Urinary bladder (tissue), 3 donors: ENCODE measurements at regions not wholly inside any gene's neighbourhood (a gene's known extent, or its start where the extent isn't known, plus 50 kb on each side); places are given as distances from the start of the nearest gene placed in this dataset.
"Not testable (repeated sequence)": the region's sequence is repeated elsewhere in the genome, so short reads cannot be mapped to it uniquely, and the experiment has no call there.

Experiments
- DNase-seq: peaks from one replicate; pipeline ENCODE4 v3.0.0-alpha.2; 2015; ENCODE audit errors: extremely low spot score
- H3K27ac ChIP-seq: one replicate; pipeline ENCODE4 v1.5.1; 2013; ENCODE audit warnings: low read depth, mild to moderate bottlenecking, moderate library complexity
- H3K36me3 ChIP-seq: one replicate; pipeline ENCODE4 v1.6.1; 2013; ENCODE audit warnings: mild to moderate bottlenecking, moderate library complexity; ENCODE audit not compliant: insufficient read depth
- H3K4me1 ChIP-seq: one replicate; pipeline ENCODE4 v1.6.1; 2013; ENCODE audit warnings: mild to moderate bottlenecking, moderate library complexity; ENCODE audit not compliant: insufficient read depth
- H3K4me3 ChIP-seq: one replicate; pipeline ENCODE4 v1.5.1; 2013; ENCODE audit warnings: low read depth, low read length
- WGBS: extraction: QIAGEN DNeasy Blood & Tissue Kit; methylation state at CpG from one replicate; pipeline ENCODE4 v1.1.7; 2013; 5-methylcytosine and 5-hydroxymethylcytosine counted together
- donor health status: healthy with polysubstance abuse.
- donor health status: healthy.

DNA sequence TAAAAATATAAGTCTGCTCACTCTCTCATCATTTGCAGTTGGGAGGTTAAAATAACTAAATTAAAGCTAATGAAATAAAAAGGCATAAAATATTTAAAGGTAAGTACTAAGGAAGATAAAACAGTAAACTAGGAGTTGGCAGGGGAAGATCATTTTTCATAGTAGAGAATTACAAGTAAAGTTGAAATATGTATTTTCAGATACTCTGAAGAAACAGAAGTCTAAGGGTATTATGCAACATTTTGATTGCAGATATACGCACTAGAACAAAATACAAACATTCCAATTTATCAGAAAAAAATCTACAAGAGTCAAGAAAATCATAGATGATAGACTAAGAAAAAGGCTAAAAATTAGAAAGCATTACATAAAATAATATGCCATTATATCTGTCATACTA is 167.6 kb upstream of the CTAGE1 start:
- DNase-seq, result no peak
- Histone ChIP-seq H3K4me3 (no peak overlapping the region), H3K36me3 (no peaks in the 10 kb centered on the region), H3K4me1 (no peaks in the 10 kb centered on the region), H3K27ac (no peak overlapping the region)
- WGBS, result 79% methylated on average over 1 of the region's 1 CpG

DNA sequence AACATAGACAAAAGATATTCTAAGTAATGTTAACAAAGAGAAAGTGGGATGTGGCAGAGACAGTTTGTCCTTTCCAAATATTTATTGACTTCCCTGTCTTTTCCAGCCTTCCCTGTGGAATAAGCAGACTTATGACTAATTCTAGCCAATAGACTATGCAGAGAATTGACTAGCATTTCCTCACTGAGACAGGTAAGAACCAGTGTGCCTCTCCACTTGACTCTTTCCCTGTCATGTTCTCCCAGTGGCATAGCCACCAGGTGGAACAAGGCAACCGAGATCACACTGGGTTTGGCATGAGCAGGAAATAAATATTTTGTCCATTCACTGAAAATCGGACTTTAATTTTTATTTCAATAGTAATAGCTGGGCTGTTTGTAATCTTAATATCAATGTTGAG is 168.1 kb upstream of the CTAGE1 start:
- WGBS, result 84% methylated on average over 2 of the region's 2 CpGs
- no peak for DNase-seq
- Histone ChIP-seq H3K27ac (no peak overlapping the region), H3K4me3 (no peak overlapping the region), H3K36me3 (no peaks in the 10 kb centered on the region), H3K4me1 (no peaks in the 10 kb centered on the region)

DNA sequence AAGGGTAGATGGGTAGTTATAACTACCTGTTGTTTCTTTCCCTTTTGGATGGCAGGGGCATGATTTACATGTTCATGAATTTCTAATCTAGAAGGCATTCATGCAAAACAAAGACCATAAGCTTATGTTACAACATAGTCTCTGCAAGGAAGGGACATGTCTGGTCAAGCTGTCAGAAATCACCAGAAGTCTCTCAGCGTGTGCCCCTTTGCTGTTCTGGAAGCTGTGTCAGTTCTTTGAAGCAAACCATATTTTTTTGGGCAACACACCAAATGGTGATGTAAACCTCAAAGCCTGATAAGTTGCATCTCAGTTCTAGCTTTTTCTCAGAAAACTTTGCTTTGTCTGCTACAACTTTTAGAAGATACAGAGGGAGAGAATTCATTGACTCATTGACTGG is 173.5 kb upstream of the CTAGE1 start:
- no peak overlapping the region for H3K27ac ChIP-seq
- WGBS, result 28% methylated on average over 1 of the region's 1 CpG
- no peak overlapping the region for H3K4me3 ChIP-seq
- H3K36me3 ChIP-seq, result no peaks in the 10 kb centered on the region
- no peak for DNase-seq
- H3K4me1 ChIP-seq, result no peaks in the 10 kb centered on the region

DNA sequence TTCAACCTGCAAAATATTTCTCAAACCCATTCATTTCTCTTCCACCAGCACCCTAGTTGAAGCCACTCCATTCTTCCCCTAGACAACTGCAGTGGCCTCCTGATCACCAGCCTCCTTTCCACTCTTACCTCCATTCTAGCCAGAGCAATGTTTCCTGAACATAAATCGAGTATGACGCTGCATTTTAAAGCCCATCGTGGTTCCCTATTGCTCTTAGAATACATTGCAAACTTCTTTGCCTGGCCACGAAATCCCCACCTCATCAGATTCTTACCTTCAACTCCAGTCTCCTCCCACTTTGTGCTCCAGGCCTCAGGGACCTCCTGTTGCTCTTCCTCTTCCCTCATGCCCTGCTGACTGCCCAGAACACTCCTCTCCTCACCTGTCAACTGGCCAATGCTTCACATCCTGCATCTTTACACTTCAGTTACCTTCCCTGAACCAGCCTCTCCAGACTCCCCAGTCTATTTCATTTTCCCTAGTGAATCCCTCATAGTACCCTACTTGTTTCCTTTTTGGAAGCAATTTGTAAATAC is 176.5 kb upstream of the CTAGE1 start:
- no peak overlapping the region for H3K27ac ChIP-seq
- H3K4me3 ChIP-seq, result no peak overlapping the region
- WGBS, result 83% methylated on average over 4 of the region's 4 CpGs
- no peak for DNase-seq
- H3K4me1 ChIP-seq, result no peaks in the 10 kb centered on the region
- H3K36me3 ChIP-seq, result no peaks in the 10 kb centered on the region

DNA sequence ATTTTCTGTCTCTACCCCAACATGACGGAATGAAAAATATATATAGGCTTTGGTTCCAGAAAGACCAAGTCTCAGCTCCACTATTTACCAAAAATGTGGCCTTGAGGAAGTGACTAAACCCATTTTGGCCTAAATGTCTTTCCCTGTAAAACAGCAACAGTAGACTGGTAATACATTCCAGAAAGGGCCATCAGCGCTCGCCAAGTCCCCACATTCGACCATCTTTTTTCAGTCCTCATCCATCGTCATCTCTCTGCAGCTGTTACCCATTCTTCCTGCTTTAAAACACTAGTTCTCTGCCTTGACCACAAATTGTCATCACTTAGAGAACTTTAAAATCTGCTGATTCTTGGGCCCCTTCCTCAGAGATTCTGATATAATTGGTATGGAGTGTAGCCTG is 183.8 kb upstream of the CTAGE1 start:
- DNase-seq, result no peak
- Histone ChIP-seq H3K36me3 (no peaks in the 10 kb centered on the region), H3K27ac (no peak overlapping the region), H3K4me3 (no peak overlapping the region), H3K4me1 (no peaks in the 10 kb centered on the region)
- WGBS, result 95% methylated on average over 5 of the region's 5 CpGs

DNA sequence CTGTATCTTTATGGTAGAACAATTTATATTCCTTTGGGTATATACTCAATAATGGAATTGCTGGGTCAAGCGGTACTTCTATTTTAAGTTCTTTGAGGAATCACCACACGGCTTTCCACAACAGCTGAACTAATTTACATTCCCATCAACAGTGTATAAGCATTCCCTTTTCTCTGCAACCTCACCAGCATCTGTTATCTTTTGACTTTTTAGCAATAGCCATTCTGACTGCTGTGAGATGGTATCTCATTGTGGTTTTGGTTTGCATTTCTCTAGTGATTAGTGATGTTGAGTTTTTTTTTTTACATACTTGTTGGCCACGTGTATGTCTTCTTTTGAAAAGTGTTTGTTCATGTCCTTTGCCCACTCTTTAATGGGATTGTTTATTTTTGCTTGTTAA is 184.7 kb upstream of the CTAGE1 start:
- DNase-seq, H3K27ac ChIP-seq, H3K4me3 ChIP-seq, H3K36me3 ChIP-seq, H3K4me1 ChIP-seq: not testable (repeated sequence)
- 63% methylated on average over 3 of the region's 3 CpGs for WGBS

DNA sequence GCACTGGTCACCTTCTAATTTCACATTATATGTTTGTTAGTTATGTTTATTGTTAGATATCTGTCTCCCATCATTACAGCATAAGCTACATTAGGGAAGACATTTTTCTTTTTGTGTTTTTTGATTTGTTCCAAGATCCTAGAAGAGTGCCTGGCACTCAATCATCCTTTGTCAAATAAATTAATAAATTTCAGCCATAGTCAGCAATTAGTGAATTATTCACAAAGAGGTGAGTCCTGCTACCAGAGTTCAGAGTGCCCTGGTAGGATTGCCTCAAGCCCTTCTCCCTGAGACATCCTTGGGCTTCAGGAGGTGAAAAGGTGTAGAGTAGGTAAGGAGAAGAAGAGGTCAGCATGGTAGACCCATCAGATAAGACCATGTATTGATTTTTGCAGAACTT is 186.2 kb upstream of the CTAGE1 start:
- no peak overlapping the region for H3K27ac ChIP-seq
- H3K4me1 ChIP-seq, result no peaks in the 10 kb centered on the region
- H3K36me3 ChIP-seq, result no peaks in the 10 kb centered on the region
- H3K4me3 ChIP-seq, result no peak overlapping the region
- no peak for DNase-seq

DNA sequence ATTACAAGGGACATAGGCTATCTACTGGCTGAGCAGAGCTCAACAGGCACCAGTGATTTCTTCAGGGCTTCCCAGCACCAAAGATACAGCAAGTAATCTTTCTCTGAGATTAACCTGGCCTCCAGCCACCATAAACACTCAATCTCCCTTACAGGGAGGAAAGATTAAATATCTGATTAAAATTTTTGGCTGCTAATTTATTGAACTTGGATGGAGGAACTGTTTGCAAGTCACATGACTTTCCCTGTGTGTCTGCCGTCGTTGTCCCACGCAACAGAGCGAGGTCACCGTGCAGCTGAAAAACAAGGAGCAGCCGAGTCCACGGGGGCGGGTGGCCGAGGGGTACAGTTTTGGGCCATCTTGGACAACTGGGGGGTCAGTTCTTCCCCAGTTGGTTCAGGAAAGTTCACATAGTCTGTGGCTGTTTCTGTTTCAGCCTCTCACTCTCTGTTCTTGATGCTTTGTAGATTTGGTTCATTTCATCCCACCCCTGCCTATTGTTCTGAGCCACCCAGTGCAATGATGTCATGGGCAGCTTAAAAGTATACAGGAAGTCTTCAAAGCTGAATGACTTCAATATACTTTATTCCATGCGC is 186.8 kb upstream of the CTAGE1 start:
- no peak for DNase-seq
- Histone ChIP-seq H3K4me3 (no peak overlapping the region), H3K36me3 (no peaks in the 10 kb centered on the region), H3K4me1 (no peaks in the 10 kb centered on the region), H3K27ac (no peak overlapping the region)
- WGBS, result 54% methylated on average over 10 of the region's 10 CpGs

DNA sequence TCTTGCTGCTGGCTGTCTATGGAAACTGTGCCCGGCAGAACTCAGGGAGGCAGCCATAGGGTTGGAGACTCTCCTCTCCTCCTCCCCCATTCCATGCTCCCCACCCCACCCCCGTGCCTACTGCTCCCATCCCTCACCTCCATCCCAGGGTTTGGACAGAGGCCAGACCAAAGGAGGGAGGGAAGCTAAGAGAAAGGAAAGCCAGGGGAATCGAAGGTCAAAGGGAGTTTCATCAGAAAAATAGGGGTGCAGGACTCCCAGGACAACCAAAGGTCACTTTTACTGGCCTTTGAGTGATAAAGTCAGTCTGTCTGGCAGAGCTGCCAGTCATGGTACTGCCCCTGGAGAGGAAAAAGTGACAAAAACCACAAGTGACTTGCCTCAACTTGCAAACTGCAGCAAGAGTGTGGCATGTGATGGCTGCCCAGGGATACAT is 187.3 kb upstream of the CTAGE1 start:
- H3K36me3 ChIP-seq, result no peaks in the 10 kb centered on the region
- no peaks in the 10 kb centered on the region for H3K4me1 ChIP-seq
- 61% methylated on average over 3 of the region's 3 CpGs for WGBS
- no peak overlapping the region for H3K4me3 ChIP-seq
- DNase-seq, result no peak
- H3K27ac ChIP-seq, result no peak overlapping the region

DNA sequence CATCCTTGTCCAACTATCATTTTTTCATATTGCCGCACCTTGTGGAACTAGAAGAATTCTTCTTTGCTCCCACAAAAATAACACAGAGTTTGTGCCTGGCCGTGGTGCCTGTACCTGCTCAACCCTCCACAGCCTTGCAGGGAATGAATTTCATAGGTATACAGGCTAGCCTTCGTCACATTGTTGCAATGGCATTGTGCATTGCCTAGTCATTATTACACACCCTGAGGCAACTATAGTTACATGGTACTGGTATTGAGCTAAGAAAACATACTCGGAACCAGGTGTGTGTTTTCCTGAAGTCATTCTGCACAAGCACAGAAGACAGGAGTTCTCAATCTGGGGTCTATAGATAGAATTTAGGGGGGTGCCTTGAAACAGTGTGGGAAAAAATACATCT is 188.0 kb upstream of the CTAGE1 start:
- H3K4me3 ChIP-seq, result no peak overlapping the region

DNA sequence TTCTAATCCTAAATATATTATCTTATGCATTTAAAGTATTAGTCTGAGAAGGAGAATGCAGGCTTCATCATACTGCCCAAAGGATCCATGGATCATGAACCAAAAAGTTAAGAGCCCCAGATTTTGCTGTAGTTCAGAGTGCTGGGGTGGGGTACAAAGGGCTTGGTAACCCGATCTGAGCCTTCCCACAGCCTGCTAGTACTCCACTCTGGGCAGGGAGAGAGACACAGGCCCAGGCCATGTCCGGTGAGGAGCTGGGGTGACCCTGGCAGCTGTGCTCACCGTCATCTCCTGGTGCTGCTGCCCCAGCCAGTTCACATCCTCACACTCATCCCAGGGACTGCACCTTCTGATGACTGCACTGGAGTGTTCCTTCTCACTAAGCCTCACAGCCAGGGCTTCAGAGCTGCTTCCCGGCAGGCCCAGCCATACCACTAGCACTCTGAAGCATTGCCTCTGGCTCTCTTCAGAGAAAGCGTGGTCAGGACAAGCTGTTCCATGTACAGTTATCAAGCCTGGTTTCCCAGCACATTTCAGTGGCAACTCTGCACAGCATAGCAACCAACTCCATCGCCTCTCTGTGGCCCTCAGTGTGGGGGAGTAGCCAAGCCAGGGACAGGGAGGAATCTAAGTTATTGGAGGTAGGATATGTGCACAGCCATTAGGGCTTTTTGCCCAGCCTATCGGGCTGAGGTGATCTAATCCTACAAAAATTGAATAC is 189.0 kb upstream of the CTAGE1 start:
- Histone ChIP-seq H3K36me3 (no peaks in the 10 kb centered on the region), H3K27ac (no peak overlapping the region), H3K4me3 (no peak overlapping the region), H3K4me1 (no peaks in the 10 kb centered on the region)
- DNase-seq, result no peak
- WGBS, result 75% methylated on average over 7 of the region's 7 CpGs

More for the DNA sequence above, 188.0 kb upstream of the CTAGE1 start:
- no peak overlapping the region for H3K27ac ChIP-seq
- H3K4me1 ChIP-seq, result no peaks in the 10 kb centered on the region
- DNase-seq, result no peak
- no peaks in the 10 kb centered on the region for H3K36me3 ChIP-seq
- WGBS, result 71% methylated on average over 4 of the region's 4 CpGs

DNA sequence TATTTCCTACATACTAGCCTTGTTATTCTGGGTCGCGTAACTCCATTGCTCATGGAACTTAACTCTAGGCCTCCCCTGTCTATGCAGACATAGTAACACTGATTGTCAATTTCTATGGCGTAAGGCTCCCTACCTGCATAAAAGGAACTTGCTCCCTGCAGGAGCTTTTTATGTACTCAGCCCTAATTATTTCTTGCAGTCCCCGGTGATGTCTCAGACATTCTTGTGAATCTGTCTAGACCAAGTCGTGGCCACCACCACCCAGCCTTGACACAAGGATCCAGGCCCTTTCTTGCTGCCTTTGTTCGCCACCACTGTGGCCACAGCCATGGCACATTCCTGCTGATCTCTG is 189.5 kb upstream of the CTAGE1 start:
- Histone ChIP-seq H3K4me1 (no peaks in the 10 kb centered on the region), H3K36me3 (no peaks in the 10 kb centered on the region), H3K27ac (no peak overlapping the region), H3K4me3 (no peak overlapping the region)
- 93% methylated on average over 6 of the region's 6 CpGs for WGBS
- no peak for DNase-seq

DNA sequence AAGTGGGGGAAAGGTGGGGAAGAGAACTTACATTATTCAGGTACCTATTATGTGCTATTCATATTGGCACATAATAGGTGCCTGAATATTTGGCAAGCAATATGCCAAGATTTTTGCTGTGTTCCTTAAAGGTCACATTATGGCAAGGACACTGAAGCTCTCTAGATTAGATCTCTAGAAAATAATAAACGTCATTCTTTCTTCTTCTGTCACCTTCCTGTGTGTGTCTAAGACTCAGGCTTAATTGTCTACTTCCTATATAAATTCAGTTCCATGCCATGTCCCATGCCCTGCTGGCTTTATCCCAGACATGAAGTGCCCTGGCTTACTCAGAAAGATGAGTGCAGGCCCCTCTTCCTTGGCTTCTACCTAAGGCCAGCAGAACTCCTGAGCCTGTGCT is 191.1 kb upstream of the CTAGE1 start:
- Histone ChIP-seq H3K4me1 (no peaks in the 10 kb centered on the region), H3K27ac (no peak overlapping the region)
- WGBS, result 44% methylated on average over 1 of the region's 1 CpG

DNA sequence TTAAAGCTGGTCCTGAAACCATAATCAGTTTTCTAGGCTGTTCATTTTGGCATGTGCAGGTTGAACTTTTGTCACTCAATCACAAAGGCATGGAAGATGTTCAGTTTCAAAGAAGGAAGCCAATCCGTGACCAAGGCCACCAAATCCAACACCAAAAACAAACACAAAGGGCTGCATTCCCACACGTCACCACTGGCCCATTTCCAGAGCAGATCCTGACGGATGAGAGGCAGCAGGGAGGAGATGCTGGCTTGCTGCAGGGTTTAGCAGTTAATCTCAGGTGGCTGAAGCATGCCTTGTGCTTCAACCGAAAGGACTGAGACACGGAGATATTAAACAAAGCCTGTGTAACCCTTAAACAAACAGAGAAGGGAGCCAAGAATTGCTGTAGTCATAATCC is 191.9 kb upstream of the CTAGE1 start:
- H3K4me1 ChIP-seq, result no peaks in the 10 kb centered on the region
- no peaks in the 10 kb centered on the region for H3K36me3 ChIP-seq
- H3K27ac ChIP-seq, result no peak overlapping the region
- 16% methylated on average over 5 of the region's 5 CpGs for WGBS
- H3K4me3 ChIP-seq, result no peak overlapping the region
- DNase-seq, result no peak

More for the DNA sequence above, 191.1 kb upstream of the CTAGE1 start:
- DNase-seq, result no peak
- H3K4me3 ChIP-seq, result no peak overlapping the region
- no peaks in the 10 kb centered on the region for H3K36me3 ChIP-seq
